ENCODE measurements at regions not wholly inside any gene's neighbourhood (a gene's known extent, or its start where the extent isn't known, plus 50 kb on each side); places are given as distances from the start of the nearest gene placed in this dataset.
"Not testable (repeated sequence)": the region's sequence is repeated elsewhere in the genome, so short reads cannot be mapped to it uniquely, and the experiment has no call there.

DNA sequence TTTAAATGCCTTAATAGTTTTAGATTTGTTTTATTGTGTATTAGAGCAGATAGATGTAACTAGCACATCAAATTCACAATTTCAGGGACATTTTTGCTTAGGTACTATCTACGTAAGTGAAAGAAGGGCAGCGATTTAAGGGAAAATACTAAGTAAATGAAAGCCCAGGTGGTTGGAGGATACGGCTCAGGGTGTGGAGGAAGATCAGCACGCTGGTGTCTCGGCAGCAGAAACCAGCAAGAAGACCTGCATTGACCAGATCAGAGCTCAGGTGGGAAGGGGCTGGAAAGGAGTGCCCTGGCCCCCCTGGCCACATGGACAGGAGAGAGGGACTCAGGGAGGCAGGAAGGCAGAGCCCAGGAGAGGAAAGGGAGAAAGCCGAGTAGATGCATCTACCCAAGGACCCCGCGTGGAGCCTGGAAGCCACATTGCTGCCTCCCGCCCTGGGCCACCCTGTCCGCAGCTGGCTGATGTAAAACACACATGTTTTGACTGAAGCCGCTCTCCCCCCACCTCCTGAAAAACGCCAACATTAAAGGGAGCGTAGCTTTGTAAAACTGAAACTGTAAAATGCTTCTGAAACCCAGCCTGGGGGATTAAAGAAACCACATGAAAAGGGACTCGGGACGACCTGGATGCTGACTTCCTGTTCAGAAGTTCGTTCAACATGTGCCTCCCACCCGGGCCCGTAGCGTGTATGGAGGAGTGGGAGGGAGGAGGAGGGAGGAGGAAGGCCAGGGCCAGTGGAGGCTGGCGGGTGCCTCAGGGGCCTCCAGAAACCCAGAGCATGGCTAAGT lies 72.6 kb upstream of the TARDBP start:
- no peak for DNase-seq (ENCODE audit: low read depth, low spot score)

DNA sequence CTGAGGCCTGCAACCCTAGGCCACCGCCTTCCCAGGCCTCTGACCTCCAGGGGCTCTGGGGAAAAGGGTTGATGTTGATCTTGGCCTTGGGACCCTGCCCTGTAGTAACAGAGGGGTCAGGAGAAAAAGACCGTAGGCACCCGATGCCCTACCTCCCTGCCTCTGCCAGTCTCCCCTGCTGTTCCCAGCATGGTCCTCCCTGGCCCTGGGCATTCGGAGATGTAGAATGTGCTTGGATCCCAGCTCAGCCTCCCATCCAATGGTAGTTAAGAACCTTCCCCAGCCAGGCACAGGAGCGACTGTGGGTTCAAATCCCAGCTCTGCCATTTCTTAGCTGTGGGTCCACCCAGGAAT lies 72.0 kb upstream of the TARDBP start:
- DNase-seq (ENCODE audit: low read depth, low spot score), result no peak

GRCh38 chr1:10940838-10941237 lies 71.6 kb upstream of the TARDBP start:
- no peak for DNase-seq (ENCODE audit: low read depth, low spot score)

GRCh38 chr1:10941891-10942541 lies 70.4 kb upstream of the TARDBP start:
- DNase-seq (ENCODE audit: low read depth, low spot score), result peak; percentile 26

DNA sequence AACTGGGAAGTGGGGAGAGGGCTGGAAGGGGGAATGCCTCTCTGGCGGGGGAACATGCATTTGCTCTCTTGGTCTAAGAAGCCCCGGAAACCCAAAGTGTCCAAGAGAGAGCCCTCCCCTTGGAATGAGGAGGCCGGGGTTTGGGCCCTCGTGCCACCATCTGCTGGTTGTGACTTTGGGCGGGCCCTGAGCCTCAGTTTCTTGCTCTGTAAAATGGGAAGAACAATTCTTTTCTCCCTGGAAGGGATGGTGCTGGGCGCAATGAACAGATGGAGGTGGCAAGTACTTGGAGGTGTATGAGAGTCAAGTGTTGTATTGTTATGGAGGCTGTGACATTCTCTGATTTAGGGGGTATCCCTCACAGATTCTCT lies 69.9 kb upstream of the TARDBP start:
- no peak for DNase-seq (ENCODE audit: low read depth, low spot score)

GRCh38 chr1:10943041-10943440 lies 69.4 kb upstream of the TARDBP start:
- no peak for DNase-seq (ENCODE audit: low read depth, low spot score)

DNA sequence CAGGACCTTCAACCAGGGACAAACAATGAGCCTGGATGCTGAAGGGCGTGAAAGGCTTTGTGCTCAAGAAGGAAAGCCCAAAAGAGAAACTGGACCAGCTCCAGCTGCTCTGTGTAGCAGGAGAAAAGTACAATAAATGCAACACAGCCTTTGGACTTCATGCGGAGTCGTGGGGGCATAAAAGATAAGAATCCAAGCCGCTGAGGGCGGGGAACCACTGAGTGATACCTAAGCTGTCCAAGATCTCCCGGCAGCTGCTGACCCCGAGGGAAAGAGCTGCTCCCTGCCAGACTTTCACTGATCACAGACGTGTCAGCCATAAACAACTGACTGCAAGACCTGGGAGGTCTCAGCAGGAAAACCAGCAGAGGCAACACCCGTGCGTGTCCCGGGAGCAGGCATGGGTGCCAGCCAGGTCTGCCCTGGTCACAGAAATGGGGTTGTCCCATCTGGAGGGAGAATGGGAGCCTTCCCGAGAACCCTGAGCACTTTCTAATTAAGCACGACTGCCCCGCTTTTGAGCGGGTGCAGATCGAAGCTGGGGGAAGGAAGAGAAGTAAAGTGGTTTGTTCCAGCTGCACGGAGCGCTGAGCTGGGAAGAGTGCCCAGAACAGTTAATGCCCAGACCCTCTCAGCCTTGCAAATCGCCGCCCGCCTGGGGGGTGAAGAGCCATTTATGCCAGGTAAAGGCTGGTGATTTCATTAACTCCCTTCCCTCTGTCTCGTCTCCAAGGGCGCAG lies 68.3 kb upstream of the TARDBP start:
- DNase-seq (ENCODE audit: low read depth, low spot score), result no peak

GRCh38 chr1:10945991-10946509 lies 66.4 kb upstream of the TARDBP start:
- DNase-seq (ENCODE audit: low read depth, low spot score), result no peak

GRCh38 chr1:10947181-10947580 lies 65.3 kb upstream of the TARDBP start:
- no peak for DNase-seq (ENCODE audit: low read depth, low spot score)

GRCh38 chr1:10947691-10948462 lies 64.6 kb upstream of the TARDBP start:
- no peak for DNase-seq (ENCODE audit: low read depth, low spot score)

DNA sequence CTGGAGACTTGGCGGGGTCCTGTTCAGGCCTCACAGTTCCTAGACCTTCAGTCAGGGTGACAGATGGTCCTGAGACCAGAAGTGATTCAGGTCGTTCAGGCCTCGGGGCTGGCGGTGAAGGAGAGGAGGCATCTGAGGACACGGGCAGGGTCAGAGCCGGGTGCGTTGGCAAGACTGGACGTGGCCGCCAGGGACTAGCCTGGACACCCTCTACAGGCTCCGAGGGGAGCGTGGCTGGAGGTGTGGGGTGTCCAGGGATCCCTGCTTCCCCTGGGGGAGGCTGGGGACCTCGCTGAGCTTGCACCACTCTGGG lies 64.0 kb upstream of the TARDBP start:
- no peak for DNase-seq (ENCODE audit: low read depth, low spot score)

DNA sequence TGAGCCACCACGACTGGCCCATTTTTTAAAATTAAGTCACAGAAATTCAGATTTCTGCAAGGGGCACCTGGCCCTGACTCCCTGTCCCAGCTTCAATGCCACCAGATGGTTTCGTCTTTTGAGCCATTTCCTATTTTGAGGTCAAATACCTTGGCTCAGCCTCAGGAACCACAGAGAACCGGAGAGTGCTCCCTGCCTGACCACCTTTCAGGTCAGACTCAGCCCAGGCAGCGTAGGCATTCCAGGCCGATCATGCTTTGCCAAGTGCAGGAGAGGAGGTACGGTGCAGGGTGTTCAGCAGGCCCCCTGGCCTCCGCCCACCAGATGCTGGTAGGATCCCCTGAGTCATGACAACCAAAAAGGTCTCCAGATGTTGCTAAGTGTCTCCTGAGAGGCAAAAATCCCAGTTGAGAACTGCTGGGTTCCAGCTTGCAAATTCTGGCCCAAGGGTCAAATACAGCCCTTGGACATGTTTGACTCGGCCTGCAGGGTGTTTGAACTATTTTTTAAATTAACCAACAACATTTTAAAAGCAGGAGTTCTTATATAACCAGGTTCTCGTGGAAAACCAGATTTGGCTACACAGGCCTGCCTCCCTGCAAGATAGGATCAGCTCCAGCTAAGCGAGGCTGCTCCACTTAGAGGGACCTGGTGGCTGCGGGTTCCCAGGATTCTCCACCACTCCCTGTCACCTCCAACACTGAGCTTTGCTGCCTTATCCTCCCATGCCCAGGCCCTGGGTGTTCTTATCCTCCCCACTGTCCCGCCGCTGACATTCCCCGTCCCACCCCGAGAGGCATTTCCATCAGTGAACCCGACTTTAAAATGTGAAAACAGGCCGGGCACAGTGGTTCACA lies 61.9 kb upstream of the TARDBP start:
- no peak for DNase-seq (ENCODE audit: low read depth, low spot score)

GRCh38 chr1:10951298-10951697 lies 61.2 kb upstream of the TARDBP start:
- not testable (repeated sequence) for DNase-seq (ENCODE audit: low read depth, low spot score)

- no peak for DNase-seq (ENCODE audit: low read depth, low spot score)
Measured at GRCh38 chr1:10951961-10952360, 60.5 kb upstream of the TARDBP start.

DNA sequence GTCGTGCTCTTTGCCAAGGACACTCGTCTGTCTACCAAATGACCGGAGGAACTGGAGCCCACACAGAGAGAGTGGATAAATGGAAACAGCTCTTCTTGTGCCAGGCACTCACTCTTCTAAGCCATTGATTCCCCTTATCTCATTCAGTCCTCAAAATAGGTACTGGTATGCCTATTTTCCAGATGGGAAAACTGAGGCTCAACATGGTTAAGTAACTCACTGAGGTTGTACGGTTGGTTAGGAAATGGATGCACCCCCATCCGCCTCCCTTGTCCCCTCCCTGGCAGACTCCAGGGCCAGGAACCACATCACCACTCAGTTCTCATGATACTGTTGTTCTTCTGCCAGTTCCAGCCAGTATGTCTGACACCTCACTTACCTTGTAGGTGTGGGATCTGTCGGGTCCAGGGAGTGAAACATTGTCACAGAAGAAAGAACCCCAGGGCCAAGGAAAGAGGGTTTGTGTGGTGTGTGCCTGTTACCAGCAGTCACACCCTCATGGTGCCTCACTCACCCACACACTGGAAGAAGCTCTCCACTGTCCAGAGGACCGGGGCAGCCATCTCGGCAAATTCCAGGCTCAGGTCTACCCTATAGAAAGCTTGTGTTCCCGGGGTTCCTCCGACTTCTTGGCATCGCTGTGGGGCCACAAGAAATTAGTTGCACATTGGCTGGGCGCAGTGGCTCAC lies 58.8 kb upstream of the TARDBP start:
- no peak for DNase-seq (ENCODE audit: low read depth, low spot score)

- no peak for DNase-seq (ENCODE audit: low read depth, low spot score)
Measured at GRCh38 chr1:10957133-10957532, 55.3 kb upstream of the TARDBP start.

DNA sequence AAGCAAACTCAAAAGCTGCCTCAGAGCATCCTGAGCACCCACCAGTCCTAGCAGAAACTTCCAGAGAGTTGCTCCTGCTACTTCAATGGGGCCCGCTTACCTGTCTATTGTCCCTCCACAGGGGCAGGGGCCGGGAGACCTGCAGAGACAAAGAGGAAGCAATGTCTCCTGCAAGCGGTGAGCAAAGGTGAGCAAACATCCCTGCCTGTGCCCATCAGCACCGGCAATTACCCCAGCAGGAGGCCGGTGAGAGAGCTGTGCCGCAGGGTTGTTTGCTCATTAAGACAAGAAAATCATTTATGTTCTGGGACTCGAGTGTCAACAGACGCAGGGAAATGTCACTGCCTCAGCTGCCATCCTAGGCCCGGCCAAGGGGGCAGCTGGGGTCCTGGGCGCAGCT lies 53.8 kb upstream of the TARDBP start:
- no peak for DNase-seq (ENCODE audit: low read depth, low spot score)

- peak; percentile 52 for DNase-seq (ENCODE audit: low read depth, low spot score)
Measured at GRCh38 chr1:10960411-10961299, 51.8 kb upstream of the TARDBP start.

DNA sequence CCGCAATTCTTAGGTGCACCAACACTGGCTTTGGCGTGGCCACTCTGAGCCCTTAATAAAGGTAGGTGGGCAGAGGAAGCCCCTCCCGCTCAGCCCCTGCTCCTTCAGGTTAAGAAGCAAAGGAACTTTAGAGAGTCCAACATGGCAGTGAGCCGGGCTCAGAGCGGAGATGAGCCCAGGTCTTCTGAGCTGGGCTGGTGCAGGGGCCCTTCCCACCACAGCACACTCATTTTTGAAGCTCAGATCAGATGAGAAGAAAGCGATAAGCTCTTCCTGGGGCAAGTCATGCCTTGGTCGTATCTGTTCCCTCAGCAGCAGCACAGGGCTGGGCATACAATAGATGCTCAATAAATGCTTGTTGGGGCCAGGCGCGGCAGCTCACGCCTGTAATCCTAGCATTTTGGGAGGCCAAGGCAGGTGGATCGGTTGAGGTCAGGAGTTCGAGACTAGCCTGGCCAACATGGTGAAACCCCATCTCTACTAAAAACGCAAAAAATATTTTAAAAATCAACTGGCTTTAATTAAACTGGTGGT lies 51.1 kb upstream of the TARDBP start:
- DNase-seq (ENCODE audit: low read depth, low spot score), result no peak

Data from activated CD4-positive, CD25-positive, alpha-beta regulatory T cell treated with anti-CD3 and anti-CD28 coated beads, Interleukin-2, amount 50 U/mL, for 16 hours (primary cell).